ENCODE measurements at regions not wholly inside any gene's neighbourhood (a gene's known extent, or its start where the extent isn't known, plus 50 kb on each side); places are given as distances from the start of the nearest gene placed in this dataset.

GRCh38 chrX:120727452-120727851 lies 97.6 kb upstream of the C1GALT1C1 start:
- TF ChIP-seq, protein P1, sequence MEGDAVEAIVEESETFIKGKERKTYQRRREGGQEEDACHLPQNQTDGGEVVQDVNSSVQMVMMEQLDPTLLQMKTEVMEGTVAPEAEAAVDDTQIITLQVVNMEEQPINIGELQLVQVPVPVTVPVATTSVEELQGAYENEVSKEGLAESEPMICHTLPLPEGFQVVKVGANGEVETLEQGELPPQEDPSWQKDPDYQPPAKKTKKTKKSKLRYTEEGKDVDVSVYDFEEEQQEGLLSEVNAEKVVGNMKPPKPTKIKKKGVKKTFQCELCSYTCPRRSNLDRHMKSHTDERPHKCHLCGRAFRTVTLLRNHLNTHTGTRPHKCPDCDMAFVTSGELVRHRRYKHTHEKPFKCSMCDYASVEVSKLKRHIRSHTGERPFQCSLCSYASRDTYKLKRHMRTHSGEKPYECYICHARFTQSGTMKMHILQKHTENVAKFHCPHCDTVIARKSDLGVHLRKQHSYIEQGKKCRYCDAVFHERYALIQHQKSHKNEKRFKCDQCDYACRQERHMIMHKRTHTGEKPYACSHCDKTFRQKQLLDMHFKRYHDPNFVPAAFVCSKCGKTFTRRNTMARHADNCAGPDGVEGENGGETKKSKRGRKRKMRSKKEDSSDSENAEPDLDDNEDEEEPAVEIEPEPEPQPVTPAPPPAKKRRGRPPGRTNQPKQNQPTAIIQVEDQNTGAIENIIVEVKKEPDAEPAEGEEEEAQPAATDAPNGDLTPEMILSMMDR (IDR thresholded peaks at IDR 0.05) = no peak
- TF ChIP-seq POLR2AphosphoS5 (IDR thresholded peaks at IDR 0.05) (no peak), EP300 (IDR thresholded peaks at IDR 0.05) (no peak), POLR2A (IDR thresholded peaks at IDR 0.05) (no peak)

All from stomach (tissue), 4 donors.